Gastrocnemius medialis (tissue), 4 donors: ENCODE measurements at regions not wholly inside any gene's neighbourhood (a gene's known extent, or its start where the extent isn't known, plus 50 kb on each side); places are given as distances from the start of the nearest gene placed in this dataset.

Source experiments
- POLR2A ChIP-seq, 2 donors: fragments of 450-650 bp; IDR thresholded peaks; one replicate each; pipeline ENCODE4 v1.6.1; 2017; ENCODE audit warnings: antibody characterized with exemption in 2 of 2, mild to moderate bottlenecking in 2 of 2, moderate library complexity in 2 of 2
- TF ChIP-seq, protein P1 (sequence below), 5 experiments: fragments of 450-650 bp in 3 of 5; fragments of 200-600 bp in 2 of 5; sonication (generic) in 2 of 5; IDR thresholded peaks in 4 of 5; conservative IDR thresholded peaks in 1 of 5; 1 replicate in 4 of 5; 2 replicates in 1 of 5; pipeline ENCODE4 v1.5.1; 2016 to 2019; ENCODE audit warnings: antibody characterized with exemption in 5 of 5, mild to moderate bottlenecking in 3 of 5, moderate library complexity in 3 of 5

DNA sequence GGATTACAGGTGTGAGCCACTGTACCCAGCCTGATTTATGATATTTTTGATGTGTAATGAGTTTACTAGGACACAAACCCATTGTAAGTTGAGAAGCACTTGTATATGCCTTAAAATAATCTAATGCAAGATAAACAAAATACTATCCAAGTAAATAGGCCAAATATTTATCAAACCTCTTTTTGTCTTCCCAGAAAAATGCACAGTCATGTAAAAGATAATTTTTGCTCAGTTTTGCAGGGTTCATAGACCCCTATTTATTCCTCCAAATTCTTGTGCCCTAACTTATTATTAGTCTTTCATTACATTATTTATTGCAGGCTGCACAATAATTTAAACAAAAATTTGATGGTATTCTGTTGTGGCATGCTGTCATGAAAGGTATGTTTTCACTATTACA lies 1290.7 kb downstream of the STIM2 start:
- no peak for TF ChIP-seq POLR2A (IDR thresholded peaks at IDR 0.05)
- TF ChIP-seq, protein P1, sequence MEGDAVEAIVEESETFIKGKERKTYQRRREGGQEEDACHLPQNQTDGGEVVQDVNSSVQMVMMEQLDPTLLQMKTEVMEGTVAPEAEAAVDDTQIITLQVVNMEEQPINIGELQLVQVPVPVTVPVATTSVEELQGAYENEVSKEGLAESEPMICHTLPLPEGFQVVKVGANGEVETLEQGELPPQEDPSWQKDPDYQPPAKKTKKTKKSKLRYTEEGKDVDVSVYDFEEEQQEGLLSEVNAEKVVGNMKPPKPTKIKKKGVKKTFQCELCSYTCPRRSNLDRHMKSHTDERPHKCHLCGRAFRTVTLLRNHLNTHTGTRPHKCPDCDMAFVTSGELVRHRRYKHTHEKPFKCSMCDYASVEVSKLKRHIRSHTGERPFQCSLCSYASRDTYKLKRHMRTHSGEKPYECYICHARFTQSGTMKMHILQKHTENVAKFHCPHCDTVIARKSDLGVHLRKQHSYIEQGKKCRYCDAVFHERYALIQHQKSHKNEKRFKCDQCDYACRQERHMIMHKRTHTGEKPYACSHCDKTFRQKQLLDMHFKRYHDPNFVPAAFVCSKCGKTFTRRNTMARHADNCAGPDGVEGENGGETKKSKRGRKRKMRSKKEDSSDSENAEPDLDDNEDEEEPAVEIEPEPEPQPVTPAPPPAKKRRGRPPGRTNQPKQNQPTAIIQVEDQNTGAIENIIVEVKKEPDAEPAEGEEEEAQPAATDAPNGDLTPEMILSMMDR (IDR thresholded peaks at IDR 0.05 in 4 of 5, conservative IDR thresholded peaks at IDR 0.05 in 1 of 5), result no peak
